OCI-LY1 (cell line): ENCODE measurements at regions not wholly inside any gene's neighbourhood (a gene's known extent, or its start where the extent isn't known, plus 50 kb on each side); places are given as distances from the start of the nearest gene placed in this dataset.

Experiments used
- EZH2 ChIP-seq: fragments of 200-600 bp; sonication (generic), shearing (Covaris generic); IDR thresholded peaks from 2 replicates; pipeline ENCODE4 v1.8.0; 2017; ENCODE audit warnings: borderline replicate concordance, mixed run types, mild to moderate bottlenecking, antibody characterized with exemption, low read length, moderate library complexity, mixed read lengths
- TF ChIP-seq, protein P1 (sequence below): fragments of 200-600 bp; sonication (generic), shearing (Covaris generic); IDR thresholded peaks from 2 replicates; pipeline ENCODE4 v1.5.1; 2017; ENCODE audit warnings: mild to moderate bottlenecking, antibody characterized with exemption, low read length, moderate library complexity, mixed read lengths

DNA sequence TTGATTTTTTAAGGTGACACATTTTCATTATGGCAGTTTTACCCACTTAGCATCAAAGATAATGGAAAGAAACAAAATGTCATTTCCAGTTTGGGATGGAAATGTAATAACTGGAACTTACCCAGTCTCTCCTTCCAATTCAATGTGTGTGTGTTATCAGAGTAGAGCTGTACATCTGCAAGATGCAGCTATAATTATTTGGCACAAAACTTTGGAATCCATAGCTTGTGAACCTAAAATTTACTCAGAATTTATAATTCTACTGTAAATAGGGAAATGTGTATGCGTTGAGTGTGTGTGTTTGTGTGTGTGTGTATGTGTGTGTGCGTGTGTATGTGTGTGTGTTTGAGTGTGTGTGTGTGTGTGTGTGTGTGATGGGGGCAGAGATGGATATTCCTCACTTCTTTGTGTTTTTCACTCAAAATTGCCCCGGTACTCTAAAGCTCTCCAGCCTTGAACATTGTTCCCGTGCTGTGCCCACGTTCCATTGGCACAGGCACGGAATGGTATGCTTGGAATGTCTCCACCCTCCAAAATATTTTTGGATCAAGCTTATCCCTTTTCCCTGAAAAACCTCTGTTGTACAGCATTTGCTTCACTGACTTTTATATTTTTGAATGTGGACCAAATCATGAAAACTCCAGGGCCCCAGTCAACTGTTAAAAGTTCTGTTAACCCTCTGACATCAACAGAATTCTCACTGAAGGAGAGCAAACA lies 150.2 kb upstream of the BMP4 start:
- TF ChIP-seq, protein P1, sequence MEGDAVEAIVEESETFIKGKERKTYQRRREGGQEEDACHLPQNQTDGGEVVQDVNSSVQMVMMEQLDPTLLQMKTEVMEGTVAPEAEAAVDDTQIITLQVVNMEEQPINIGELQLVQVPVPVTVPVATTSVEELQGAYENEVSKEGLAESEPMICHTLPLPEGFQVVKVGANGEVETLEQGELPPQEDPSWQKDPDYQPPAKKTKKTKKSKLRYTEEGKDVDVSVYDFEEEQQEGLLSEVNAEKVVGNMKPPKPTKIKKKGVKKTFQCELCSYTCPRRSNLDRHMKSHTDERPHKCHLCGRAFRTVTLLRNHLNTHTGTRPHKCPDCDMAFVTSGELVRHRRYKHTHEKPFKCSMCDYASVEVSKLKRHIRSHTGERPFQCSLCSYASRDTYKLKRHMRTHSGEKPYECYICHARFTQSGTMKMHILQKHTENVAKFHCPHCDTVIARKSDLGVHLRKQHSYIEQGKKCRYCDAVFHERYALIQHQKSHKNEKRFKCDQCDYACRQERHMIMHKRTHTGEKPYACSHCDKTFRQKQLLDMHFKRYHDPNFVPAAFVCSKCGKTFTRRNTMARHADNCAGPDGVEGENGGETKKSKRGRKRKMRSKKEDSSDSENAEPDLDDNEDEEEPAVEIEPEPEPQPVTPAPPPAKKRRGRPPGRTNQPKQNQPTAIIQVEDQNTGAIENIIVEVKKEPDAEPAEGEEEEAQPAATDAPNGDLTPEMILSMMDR = no peak
- no peak for TF ChIP-seq EZH2
